Aorta (tissue), 5 donors: ENCODE measurements at regions not wholly inside any gene's neighbourhood (a gene's known extent, or its start where the extent isn't known, plus 50 kb on each side); places are given as distances from the start of the nearest gene placed in this dataset.

Experiments used
- ATAC-seq: fragments of 200-7000 bp; cut with Tn5 transposase; one replicate; pipeline ENCODE4 v1.9.1; 2022; ENCODE audit warnings: moderate library complexity; ENCODE audit not compliant: low FRiP score
- DNase-seq, 2 donors: peaks; one replicate each; pipeline ENCODE4 v3.0.0-alpha.2; 2020
- H3K27ac ChIP-seq, 2 donors: one replicate each; pipeline ENCODE4 v1.5.1; 2013; ENCODE audit warnings: low read length in 2 of 2, mild to moderate bottlenecking in 2 of 2, moderate library complexity in 2 of 2, control low read depth in 1 of 2, inconsistent platforms in 1 of 2, low read depth in 1 of 2
- H3K27me3 ChIP-seq, 2 donors: one replicate each; pipeline ENCODE4 v1.6.1; 2013; ENCODE audit warnings: control low read depth in 1 of 2, low read length in 1 of 2, mild to moderate bottlenecking in 1 of 2, moderate library complexity in 1 of 2; ENCODE audit not compliant: insufficient read depth in 2 of 2, control insufficient read depth in 1 of 2
- H3K36me3 ChIP-seq, 2 donors: one replicate each; pipeline ENCODE4 v1.6.1; 2013; ENCODE audit warnings: control low read depth in 1 of 2, low read length in 1 of 2, mild to moderate bottlenecking in 1 of 2; ENCODE audit not compliant: insufficient read depth in 2 of 2, control insufficient read depth in 1 of 2
- H3K4me1 ChIP-seq, 2 donors: one replicate each; pipeline ENCODE4 v1.6.1; 2013; ENCODE audit warnings: low read length in 2 of 2, control low read depth in 1 of 2, mild to moderate bottlenecking in 1 of 2, moderate library complexity in 1 of 2; ENCODE audit not compliant: insufficient read depth in 2 of 2, control insufficient read depth in 1 of 2
- H3K4me3 ChIP-seq, 2 donors: one replicate each; pipeline ENCODE4 v1.5.1; 2013; ENCODE audit warnings: low read length in 2 of 2, control low read depth in 1 of 2, mild to moderate bottlenecking in 1 of 2
- H3K9me3 ChIP-seq: one replicate; pipeline ENCODE4 v1.6.1; 2013; ENCODE audit warnings: mild to moderate bottlenecking, low read length; ENCODE audit not compliant: control insufficient read depth
- WGBS, 2 donors: extraction: QIAGEN DNeasy Blood & Tissue Kit; methylation state at CpG; one replicate each; pipeline ENCODE4 v1.1.7; 2013; 5-methylcytosine and 5-hydroxymethylcytosine counted together
- intact Hi-C, 2 donors: fragments of 100-400 bp; cut with DNase I; formaldehyde crosslinking; loops; one replicate each; pipeline versions ENCODE4 v1.14.2 to v1.15.0; 2022
- donor health status: healthy with polysubstance abuse.
- donor health status: Bipolar disorder and iron deficiency.
- donor health status: DM: no; HTN: no; CAD: no.
- donor health status: DM: no; HTN: no; CAD: no.
- donor health status: DM: yes; HTN: yes; CAD: no.

GRCh38 chr1:218665221-218665620 lies 320.1 kb downstream of the TGFB2 start:
- ATAC-seq (peak; percentile 89), DNase-seq (peak; percentile 75 to 86)
- Histone ChIP-seq H3K36me3 (no peaks in the 10 kb centered on the region), H3K4me3 (no peak overlapping the region), H3K27me3 (no peaks in the 10 kb centered on the region), H3K9me3 (no peaks in the 10 kb centered on the region), H3K4me1 (no peaks in the 10 kb centered on the region), H3K27ac (peak overlapping the region in 1 of 2 donors; percentile 28)
- 11 to 17% methylated on average over 4 of the region's 4 CpGs for WGBS, 2 donors
- intact Hi-C loops = loop anchor here (10.0 kb wide), 1 partner anchor 320 kb away; the partner anchor contains the start of gene TGFB2 (in 2 of the 2)

- Histone ChIP-seq H3K4me1 (no peaks in the 10 kb centered on the region), H3K9me3 (no peaks in the 10 kb centered on the region), H3K4me3 (no peak overlapping the region), H3K36me3 (no peaks in the 10 kb centered on the region), H3K27ac (no peak overlapping the region), H3K27me3 (no peaks in the 10 kb centered on the region)
- DNase-seq (no peak), ATAC-seq (no peak)
- intact Hi-C loops = loop anchor here (10.0 kb wide), 1 partner anchor 321 kb away; the partner anchor contains the start of gene TGFB2 (in 2 of the 2)
Observed at GRCh38 chr1:218666263-218666662, 321.1 kb downstream of the TGFB2 start.

GRCh38 chr1:218667781-218668516 lies 322.8 kb downstream of the TGFB2 start:
- H3K4me1 ChIP-seq = no peaks in the 10 kb centered on the region
- intact Hi-C loops = loop anchor here (10.0 kb wide), 1 partner anchor 323 kb away; the partner anchor contains the start of gene TGFB2 (in 2 of the 2)
- no peaks in the 10 kb centered on the region for H3K36me3 ChIP-seq
- no peak for ATAC-seq
- H3K4me3 ChIP-seq = no peak overlapping the region
- H3K9me3 ChIP-seq = no peaks in the 10 kb centered on the region
- no peak for DNase-seq
- H3K27ac ChIP-seq = no peak overlapping the region
- no peaks in the 10 kb centered on the region for H3K27me3 ChIP-seq
- WGBS, 2 donors = 92 to 95% methylated on average over 3 of the region's 3 CpGs

GRCh38 chr1:218669431-218669830 lies 324.3 kb downstream of the TGFB2 start:
- 97 to 99% methylated on average over 1 of the region's 1 CpG for WGBS, 2 donors
- intact Hi-C loops = loop anchor here (10.0 kb wide), 1 partner anchor 325 kb away; the partner anchor contains the start of gene TGFB2 (in 2 of the 2)
- ATAC-seq (no peak), DNase-seq (no peak)
- no peaks in the 10 kb centered on the region for H3K27me3 ChIP-seq
- no peak overlapping the region for H3K27ac ChIP-seq
- no peak overlapping the region for H3K4me3 ChIP-seq
- no peaks in the 10 kb centered on the region for H3K9me3 ChIP-seq
- no peaks in the 10 kb centered on the region for H3K4me1 ChIP-seq
- H3K36me3 ChIP-seq = no peaks in the 10 kb centered on the region

GRCh38 chr1:218670875-218671274 lies 325.7 kb downstream of the TGFB2 start:
- no peak for DNase-seq
- no peak overlapping the region for H3K27ac ChIP-seq
- H3K4me1 ChIP-seq = no peaks in the 10 kb centered on the region
- no peaks in the 10 kb centered on the region for H3K36me3 ChIP-seq
- no peak for ATAC-seq
- no peaks in the 10 kb centered on the region for H3K9me3 ChIP-seq
- WGBS, 2 donors = 76 to 88% methylated on average over 1 of the region's 1 CpG
- intact Hi-C loops = loop anchor here in 1 of 2 donors (5.0 kb wide), 1 partner anchor 716 kb away; no protein-coding TSS in a partner anchor
- H3K4me3 ChIP-seq = no peak overlapping the region
- H3K27me3 ChIP-seq = no peaks in the 10 kb centered on the region

GRCh38 chr1:218671573-218671972 lies 326.4 kb downstream of the TGFB2 start:
- ATAC-seq (no peak), DNase-seq (no peak)
- WGBS, 2 donors = 82 to 84% methylated on average over 6 of the region's 6 CpGs
- H3K4me3 ChIP-seq = no peak overlapping the region
- H3K27ac ChIP-seq = no peak overlapping the region
- no peaks in the 10 kb centered on the region for H3K36me3 ChIP-seq
- intact Hi-C loops = loop anchor here in 1 of 2 donors (5.0 kb wide), 1 partner anchor 716 kb away; no protein-coding TSS in a partner anchor
- no peaks in the 10 kb centered on the region for H3K27me3 ChIP-seq
- H3K4me1 ChIP-seq = no peaks in the 10 kb centered on the region
- no peaks in the 10 kb centered on the region for H3K9me3 ChIP-seq

- ATAC-seq (no peak), DNase-seq (no peak)
- Histone ChIP-seq H3K27me3 (no peaks in the 10 kb centered on the region), H3K4me1 (no peaks in the 10 kb centered on the region), H3K9me3 (no peaks in the 10 kb centered on the region), H3K4me3 (no peak overlapping the region), H3K27ac (no peak overlapping the region), H3K36me3 (no peaks in the 10 kb centered on the region)
- WGBS, 2 donors = 91 to 93% methylated on average over 2 of the region's 2 CpGs
- intact Hi-C loops = loop anchor here in 1 of 2 donors (5.0 kb wide), 1 partner anchor 714 kb away; no protein-coding TSS in a partner anchor
Observed at GRCh38 chr1:218673170-218673569, 328.0 kb downstream of the TGFB2 start.

- Histone ChIP-seq H3K36me3 (no peaks in the 10 kb centered on the region), H3K9me3 (no peaks in the 10 kb centered on the region), H3K27me3 (no peaks in the 10 kb centered on the region), H3K4me3 (peak overlapping the region in 1 of 2 donors; percentile 41), H3K27ac (no peak overlapping the region), H3K4me1 (no peaks in the 10 kb centered on the region)
- DNase-seq (peak; percentile 33 to 56), ATAC-seq (no peak)
- WGBS, 2 donors = 15 to 30% methylated on average over 9 of the region's 9 CpGs
- intact Hi-C loops = loop anchor here in 1 of 2 donors (5.0 kb wide), 1 partner anchor 713 kb away; no protein-coding TSS in a partner anchor
Observed at GRCh38 chr1:218674280-218674773, 329.2 kb downstream of the TGFB2 start.

- no peak for DNase-seq
- no peaks in the 10 kb centered on the region for H3K9me3 ChIP-seq
- no peaks in the 10 kb centered on the region for H3K36me3 ChIP-seq
- intact Hi-C loops = no loop called here
- no peak overlapping the region for H3K27ac ChIP-seq
- WGBS, 2 donors = 77 to 79% methylated on average over 7 of the region's 7 CpGs
- no peaks in the 10 kb centered on the region for H3K4me1 ChIP-seq
- no peaks in the 10 kb centered on the region for H3K27me3 ChIP-seq
- no peak overlapping the region for H3K4me3 ChIP-seq
- ATAC-seq = no peak
Observed at GRCh38 chr1:218677026-218677425, 331.9 kb downstream of the TGFB2 start.
